Neutrophil (primary cell): ENCODE measurements at regions not wholly inside any gene's neighbourhood (a gene's known extent, or its start where the extent isn't known, plus 50 kb on each side); places are given as distances from the start of the nearest gene placed in this dataset.

ENCODE experiments used
- H3K27ac ChIP-seq: fragments of 200-600 bp; sonication (generic); 2 replicates; pipeline ENCODE4 v1.5.1; 2016; ENCODE audit warnings: mild to moderate bottlenecking, moderate library complexity
- H3K27me3 ChIP-seq: fragments of 200-600 bp; sonication (generic); 2 replicates; pipeline ENCODE4 v1.6.0; 2016; ENCODE audit warnings: mild to moderate bottlenecking
- H3K36me3 ChIP-seq: fragments of 200-600 bp; sonication (generic); 2 replicates; pipeline ENCODE4 v1.5.1; 2017
- H3K4me1 ChIP-seq, 2 experiments: fragments of 200-600 bp in 1 of 2; sonication (generic) in 1 of 2; 1 replicate in 1 of 2; 2 replicates in 1 of 2; pipeline versions ENCODE4 v1.5.1 to v1.6.1; 2013 to 2016; ENCODE audit warnings: low read depth in 1 of 2, low read length in 1 of 2, mild to moderate bottlenecking in 1 of 2, moderate library complexity in 1 of 2; ENCODE audit not compliant: control insufficient read depth in 1 of 2, insufficient read depth in 1 of 2
- H3K4me3 ChIP-seq, 2 experiments: fragments of 200-600 bp in 1 of 2; sonication (generic) in 1 of 2; 1 replicate in 1 of 2; 2 replicates in 1 of 2; pipeline ENCODE4 v1.5.1; 2013 to 2016; ENCODE audit warnings: low read depth in 1 of 2, low read length in 1 of 2, mild to moderate bottlenecking in 1 of 2, moderate library complexity in 1 of 2
- H3K9me3 ChIP-seq: fragments of 200-600 bp; sonication (generic); 2 replicates; pipeline ENCODE4 v1.5.1; 2016
- CTCF ChIP-seq: fragments of 200-600 bp; sonication (generic); IDR thresholded peaks from 2 replicates; pipeline ENCODE4 v1.5.1; 2016; ENCODE audit warnings: antibody characterized with exemption

- H3K9me3 ChIP-seq = no peaks in the 10 kb centered on the region
- no peaks in the 10 kb centered on the region for H3K36me3 ChIP-seq
- no peak for TF ChIP-seq CTCF
- no peak overlapping the region for H3K4me3 ChIP-seq
- H3K27me3 ChIP-seq = peaks cover 62% of the 10 kb centered on the region
- no peak overlapping the region for H3K27ac ChIP-seq
- peaks cover 0 to 4% of the 10 kb centered on the region in 2 experiments for H3K4me1 ChIP-seq
These were observed 88.5 kb upstream of the PHACTR3 start for GRCh38 chr20:59515906-59516209.

- Histone ChIP-seq H3K4me1 (peaks cover 0 to 4% of the 10 kb centered on the region in 2 experiments), H3K9me3 (no peaks in the 10 kb centered on the region), H3K36me3 (no peaks in the 10 kb centered on the region), H3K27ac (no peak overlapping the region), H3K4me3 (no peak overlapping the region), H3K27me3 (peaks cover 52% of the 10 kb centered on the region)
- peak; percentile 42 for TF ChIP-seq CTCF
These were observed 85.2 kb upstream of the PHACTR3 start for GRCh38 chr20:59518881-59519706.

GRCh38 chr20:59519707-59520014 lies 84.7 kb upstream of the PHACTR3 start:
- no peaks in the 10 kb centered on the region for H3K9me3 ChIP-seq
- H3K27ac ChIP-seq = no peak overlapping the region
- TF ChIP-seq CTCF = no peak
- H3K27me3 ChIP-seq = peaks cover 52% of the 10 kb centered on the region
- no peaks in the 10 kb centered on the region for H3K36me3 ChIP-seq
- no peak overlapping the region for H3K4me3 ChIP-seq
- peaks cover 0 to 4% of the 10 kb centered on the region in 2 experiments for H3K4me1 ChIP-seq

- no peaks in the 10 kb centered on the region for H3K36me3 ChIP-seq
- TF ChIP-seq CTCF = no peak
- peaks cover 52% of the 10 kb centered on the region for H3K27me3 ChIP-seq
- no peak overlapping the region for H3K4me3 ChIP-seq
- H3K27ac ChIP-seq = no peak overlapping the region
- H3K9me3 ChIP-seq = no peaks in the 10 kb centered on the region
- peaks cover 0 to 4% of the 10 kb centered on the region in 2 experiments for H3K4me1 ChIP-seq
These were observed 83.5 kb upstream of the PHACTR3 start for GRCh38 chr20:59520814-59521213.

DNA sequence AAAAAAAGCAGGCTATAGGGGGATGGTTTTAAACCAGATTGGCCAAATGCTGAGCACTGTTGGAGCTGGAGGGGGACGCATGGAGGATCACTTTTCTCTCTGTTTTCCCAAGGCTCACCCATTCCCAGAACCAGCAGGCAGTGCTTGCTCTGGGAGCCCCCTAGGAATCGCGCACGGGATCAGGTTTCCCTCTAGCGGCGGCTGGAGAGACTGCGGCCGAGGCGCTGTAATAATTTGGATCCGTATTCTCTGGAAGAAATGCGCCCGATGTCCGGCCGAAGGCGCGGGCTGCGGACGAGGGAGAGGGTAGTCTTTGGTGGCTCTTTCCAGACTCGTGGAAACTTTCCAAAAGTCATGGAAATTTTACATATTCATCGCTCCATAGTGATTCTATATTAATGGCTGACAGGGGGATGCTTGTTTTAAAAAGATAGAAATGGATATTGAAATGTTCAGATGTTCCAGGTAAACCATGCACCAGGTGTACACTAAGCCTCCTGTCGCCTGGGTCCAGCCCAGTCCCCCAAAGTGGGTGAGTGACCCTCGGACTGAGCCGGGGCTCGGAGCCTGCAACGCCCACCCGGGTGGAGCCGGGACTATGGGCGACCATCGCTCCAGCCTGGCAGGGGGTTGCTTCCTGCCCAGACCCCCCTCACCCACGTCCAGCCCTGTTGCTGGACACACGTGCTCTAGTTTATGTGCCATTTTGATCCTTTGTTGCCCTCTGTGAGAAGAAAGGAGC lies 78.7 kb upstream of the PHACTR3 start:
- TF ChIP-seq CTCF = no peak
- no peak overlapping the region for H3K4me3 ChIP-seq
- no peak overlapping the region for H3K27ac ChIP-seq
- H3K36me3 ChIP-seq = no peaks in the 10 kb centered on the region
- no peaks in the 10 kb centered on the region for H3K9me3 ChIP-seq
- peaks cover 78% of the 10 kb centered on the region for H3K27me3 ChIP-seq
- no peaks in the 10 kb centered on the region for H3K4me1 ChIP-seq
